Memory B cell (primary cell): ENCODE measurements at regions not wholly inside any gene's neighbourhood (a gene's known extent, or its start where the extent isn't known, plus 50 kb on each side); places are given as distances from the start of the nearest gene placed in this dataset.

ENCODE experiments used
- ATAC-seq: fragments of 150-1000 bp; cut with Tn5 transposase; 2 replicates; pipeline ENCODE4 v1.10.0; 2021; ENCODE audit warnings: low read depth, mild to moderate bottlenecking, moderate library complexity
- DNase-seq, 2 donors: peaks; one replicate each; pipeline ENCODE4 v3.0.0; 2022; ENCODE audit warnings: low spot score in 2 of 2
- H3K27ac Mint-ChIP-seq: one replicate; pipeline ENCODE4 v1.8.0; 2022; ENCODE audit warnings: mild to moderate bottlenecking, moderate library complexity, mixed read lengths
- H3K27me3 Mint-ChIP-seq: one replicate; pipeline ENCODE4 v1.8.0; 2022; ENCODE audit warnings: mixed read lengths
- H3K36me3 Mint-ChIP-seq: one replicate; pipeline ENCODE4 v1.8.0; 2022; ENCODE audit warnings: mild to moderate bottlenecking, mixed read lengths
- H3K4me1 Mint-ChIP-seq: one replicate; pipeline ENCODE4 v1.8.0; 2022; ENCODE audit warnings: mixed read lengths
- H3K4me3 Mint-ChIP-seq: one replicate; pipeline ENCODE4 v1.8.0; 2022; ENCODE audit warnings: mild to moderate bottlenecking, moderate library complexity, mixed read lengths
- H3K9me3 Mint-ChIP-seq: one replicate; pipeline ENCODE4 v1.8.0; 2022; ENCODE audit warnings: mixed read lengths

DNA sequence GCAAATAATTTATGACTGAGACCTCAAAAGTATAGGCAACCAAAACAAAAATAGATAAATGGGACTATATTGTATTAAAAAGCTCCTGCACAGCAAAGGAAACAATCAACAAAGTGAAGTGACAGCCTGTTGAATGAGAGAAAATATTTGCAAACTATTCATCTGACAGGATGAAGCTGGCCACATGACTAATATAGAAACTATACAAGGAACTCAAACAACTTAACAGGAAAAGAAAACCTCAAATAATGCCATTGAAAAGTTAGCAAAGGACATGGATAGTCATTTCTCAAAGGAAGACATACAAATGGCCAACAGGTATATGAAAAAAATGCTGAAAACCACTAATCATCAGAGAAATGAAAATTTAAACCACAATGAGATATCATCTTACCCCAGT is 245.1 kb downstream of the STK31 start:
- no peak for ATAC-seq
- Mint-ChIP-seq H3K4me1 (no peaks in the 10 kb centered on the region), H3K4me3 (no peak overlapping the region), H3K36me3 (no peaks in the 10 kb centered on the region), H3K27me3 (no peaks in the 10 kb centered on the region), H3K27ac (no peak overlapping the region), H3K9me3 (peaks cover 4% of the 10 kb centered on the region)
- DNase-seq, result no peak

DNA sequence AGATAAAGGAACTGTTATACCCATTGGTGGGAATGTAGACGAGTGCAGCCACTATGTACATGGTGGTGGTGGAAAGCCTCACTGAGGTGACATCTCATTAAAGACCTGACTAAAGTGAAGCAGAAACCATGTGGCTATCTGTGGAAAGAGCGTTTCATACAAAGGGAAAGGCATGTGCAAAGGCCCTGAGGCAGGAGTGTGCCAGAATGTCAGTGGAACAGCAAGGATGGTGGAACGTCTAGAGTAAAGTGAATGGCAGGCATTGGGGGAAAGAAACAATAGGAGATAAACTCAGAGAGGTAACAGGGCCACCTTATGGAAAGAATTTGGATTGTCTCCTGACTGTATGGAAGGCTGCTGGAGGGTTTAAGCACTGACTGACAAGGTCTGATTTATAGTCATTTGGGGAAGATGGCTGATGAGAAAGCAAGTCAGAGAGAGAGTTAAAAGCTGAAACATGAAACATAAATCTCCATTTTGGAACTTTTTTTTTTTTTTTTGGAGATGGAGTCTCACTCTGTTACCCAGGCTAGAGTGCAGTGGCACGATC is 245.7 kb downstream of the STK31 start:
- no peak for DNase-seq

GRCh38 chr7:23956772-23957576 is 247.0 kb downstream of the STK31 start:
- H3K27me3 Mint-ChIP-seq, result peaks cover 2% of the 10 kb centered on the region
- no peaks in the 10 kb centered on the region for H3K36me3 Mint-ChIP-seq
- no peaks in the 10 kb centered on the region for H3K4me1 Mint-ChIP-seq
- ATAC-seq (no peak), DNase-seq (no peak)
- H3K9me3 Mint-ChIP-seq, result peaks cover 3% of the 10 kb centered on the region
- H3K4me3 Mint-ChIP-seq, result no peak overlapping the region
- no peak overlapping the region for H3K27ac Mint-ChIP-seq

More for the DNA sequence above, 245.7 kb downstream of the STK31 start:
- Mint-ChIP-seq H3K36me3 (no peaks in the 10 kb centered on the region), H3K4me1 (no peaks in the 10 kb centered on the region), H3K27me3 (no peaks in the 10 kb centered on the region), H3K4me3 (no peak overlapping the region), H3K27ac (no peak overlapping the region), H3K9me3 (peaks cover 3% of the 10 kb centered on the region)
- no peak for ATAC-seq

- H3K36me3 Mint-ChIP-seq, result no peaks in the 10 kb centered on the region
- no peaks in the 10 kb centered on the region for H3K4me1 Mint-ChIP-seq
- peaks cover 3% of the 10 kb centered on the region for H3K9me3 Mint-ChIP-seq
- H3K27me3 Mint-ChIP-seq, result peaks cover 2% of the 10 kb centered on the region
- no peak for ATAC-seq
- no peak overlapping the region for H3K4me3 Mint-ChIP-seq
- DNase-seq, result no peak
- H3K27ac Mint-ChIP-seq, result no peak overlapping the region
Observed at GRCh38 chr7:23959821-23960220, 249.8 kb downstream of the STK31 start.

GRCh38 chr7:23960361-23960760 is 250.3 kb downstream of the STK31 start:
- no peak for DNase-seq
- no peak overlapping the region for H3K4me3 Mint-ChIP-seq
- no peak overlapping the region for H3K27ac Mint-ChIP-seq
- H3K4me1 Mint-ChIP-seq, result no peaks in the 10 kb centered on the region
- ATAC-seq, result no peak
- peaks cover 2% of the 10 kb centered on the region for H3K27me3 Mint-ChIP-seq
- H3K36me3 Mint-ChIP-seq, result no peaks in the 10 kb centered on the region
- H3K9me3 Mint-ChIP-seq, result peaks cover 3% of the 10 kb centered on the region

- Mint-ChIP-seq H3K27me3 (peaks cover 4% of the 10 kb centered on the region), H3K9me3 (peaks cover 2% of the 10 kb centered on the region), H3K4me1 (no peaks in the 10 kb centered on the region), H3K36me3 (no peaks in the 10 kb centered on the region), H3K27ac (no peak overlapping the region), H3K4me3 (no peak overlapping the region)
- ATAC-seq (no peak), DNase-seq (no peak)
Observed at GRCh38 chr7:23963461-23964165, 253.6 kb downstream of the STK31 start.

DNA sequence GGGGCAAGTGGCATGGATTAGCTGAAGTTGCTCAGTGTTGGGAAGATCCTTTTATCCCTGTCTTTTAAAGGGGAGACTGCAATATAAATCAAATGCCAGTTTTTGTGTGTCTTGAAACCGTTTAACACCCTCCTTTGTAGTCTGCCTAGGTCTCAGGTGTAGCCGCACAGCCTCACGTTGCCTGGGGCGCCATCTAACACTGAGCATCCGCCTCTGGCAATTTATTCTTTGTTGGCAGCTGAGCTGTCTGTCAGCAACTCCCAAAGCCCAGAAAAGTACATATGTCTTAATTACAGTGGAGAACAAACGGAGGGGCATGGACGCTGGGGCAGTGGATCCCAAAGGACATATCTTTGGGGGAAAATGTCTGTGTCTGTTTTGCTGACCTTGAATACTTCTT is 254.7 kb downstream of the STK31 start:
- Mint-ChIP-seq H3K4me1 (no peaks in the 10 kb centered on the region), H3K9me3 (peaks cover 2% of the 10 kb centered on the region), H3K27me3 (peaks cover 4% of the 10 kb centered on the region), H3K27ac (no peak overlapping the region), H3K4me3 (no peak overlapping the region), H3K36me3 (no peaks in the 10 kb centered on the region)
- DNase-seq (no peak), ATAC-seq (no peak)

GRCh38 chr7:23965296-23965695 is 255.3 kb downstream of the STK31 start:
- Mint-ChIP-seq H3K36me3 (no peaks in the 10 kb centered on the region), H3K4me1 (no peaks in the 10 kb centered on the region), H3K27me3 (peaks cover 4% of the 10 kb centered on the region), H3K9me3 (peaks cover 2% of the 10 kb centered on the region), H3K27ac (no peak overlapping the region), H3K4me3 (no peak overlapping the region)
- ATAC-seq (no peak), DNase-seq (no peak)

DNA sequence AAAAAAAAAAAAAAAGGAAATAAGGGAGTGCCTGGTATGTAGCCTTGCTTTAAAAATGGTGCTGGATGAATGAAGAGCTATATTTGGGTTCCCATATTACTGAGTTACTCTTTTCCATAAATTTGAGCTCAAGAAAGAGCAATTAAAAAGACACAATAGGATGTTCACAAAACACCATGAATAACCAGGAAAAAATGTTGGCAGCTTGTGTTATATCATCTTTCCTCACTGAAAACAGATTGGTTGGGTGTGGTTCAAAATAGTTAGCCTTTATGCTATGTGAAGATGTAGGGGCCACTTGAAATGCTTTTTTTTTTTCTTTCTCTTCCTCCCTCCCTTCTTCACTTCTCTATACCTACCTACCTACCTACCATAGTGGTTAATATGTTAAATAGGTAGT is 256.9 kb downstream of the STK31 start:
- H3K36me3 Mint-ChIP-seq, result no peaks in the 10 kb centered on the region
- H3K27ac Mint-ChIP-seq, result no peak overlapping the region
- peaks cover 2% of the 10 kb centered on the region for H3K27me3 Mint-ChIP-seq
- no peak overlapping the region for H3K4me3 Mint-ChIP-seq
- no peak for DNase-seq
- H3K4me1 Mint-ChIP-seq, result no peaks in the 10 kb centered on the region
- peaks cover 2% of the 10 kb centered on the region for H3K9me3 Mint-ChIP-seq
- ATAC-seq, result no peak

DNA sequence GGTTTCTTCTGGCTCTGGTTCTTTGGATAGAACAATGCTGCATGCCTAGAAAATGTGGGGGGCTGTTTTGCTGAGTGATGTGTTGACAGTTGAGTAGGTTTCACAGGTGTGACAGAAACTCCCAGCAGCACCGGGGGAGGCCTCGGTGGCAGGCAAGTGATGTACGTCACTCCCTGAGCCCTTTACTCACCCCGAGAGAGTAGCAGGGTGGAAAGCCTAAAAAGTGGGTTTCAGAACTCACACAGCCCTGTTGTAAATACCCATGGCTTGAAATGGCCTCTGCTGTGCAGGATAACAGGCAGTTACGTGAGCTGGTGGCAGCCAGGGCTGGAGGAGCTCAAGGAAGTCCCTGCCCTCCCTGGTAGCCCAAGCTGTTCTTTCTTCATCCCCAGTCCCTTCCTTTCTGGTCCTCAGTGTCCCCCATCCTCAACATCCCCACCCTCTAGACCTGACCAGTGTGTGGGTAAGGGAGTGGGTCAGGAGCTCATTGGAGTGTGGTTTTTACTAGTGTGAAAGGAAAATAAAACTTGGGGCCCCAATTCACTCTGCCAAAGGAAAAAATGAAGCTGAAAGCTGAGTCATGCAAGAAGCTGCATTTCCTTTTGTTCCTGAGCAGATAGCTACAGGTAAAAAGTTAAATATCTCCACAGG is 258.1 kb downstream of the STK31 start:
- Mint-ChIP-seq H3K9me3 (peaks cover 2% of the 10 kb centered on the region), H3K36me3 (no peaks in the 10 kb centered on the region), H3K4me1 (no peaks in the 10 kb centered on the region), H3K4me3 (no peak overlapping the region), H3K27me3 (peaks cover 2% of the 10 kb centered on the region), H3K27ac (no peak overlapping the region)
- ATAC-seq (no peak), DNase-seq (no peak)

GRCh38 chr7:23968791-23969190 is 258.8 kb downstream of the STK31 start:
- no peaks in the 10 kb centered on the region for H3K36me3 Mint-ChIP-seq
- no peak overlapping the region for H3K27ac Mint-ChIP-seq
- H3K9me3 Mint-ChIP-seq, result peaks cover 2% of the 10 kb centered on the region
- H3K27me3 Mint-ChIP-seq, result peaks cover 2% of the 10 kb centered on the region
- ATAC-seq (no peak), DNase-seq (no peak)
- H3K4me3 Mint-ChIP-seq, result no peak overlapping the region
- no peaks in the 10 kb centered on the region for H3K4me1 Mint-ChIP-seq

- H3K4me3 Mint-ChIP-seq, result no peak overlapping the region
- DNase-seq, result no peak
- H3K27me3 Mint-ChIP-seq, result peaks cover 2% of the 10 kb centered on the region
- H3K9me3 Mint-ChIP-seq, result peaks cover 2% of the 10 kb centered on the region
- H3K4me1 Mint-ChIP-seq, result no peaks in the 10 kb centered on the region
- ATAC-seq, result no peak
- no peaks in the 10 kb centered on the region for H3K36me3 Mint-ChIP-seq
- H3K27ac Mint-ChIP-seq, result no peak overlapping the region
Observed at GRCh38 chr7:23969443-23969842, 259.4 kb downstream of the STK31 start.

DNA sequence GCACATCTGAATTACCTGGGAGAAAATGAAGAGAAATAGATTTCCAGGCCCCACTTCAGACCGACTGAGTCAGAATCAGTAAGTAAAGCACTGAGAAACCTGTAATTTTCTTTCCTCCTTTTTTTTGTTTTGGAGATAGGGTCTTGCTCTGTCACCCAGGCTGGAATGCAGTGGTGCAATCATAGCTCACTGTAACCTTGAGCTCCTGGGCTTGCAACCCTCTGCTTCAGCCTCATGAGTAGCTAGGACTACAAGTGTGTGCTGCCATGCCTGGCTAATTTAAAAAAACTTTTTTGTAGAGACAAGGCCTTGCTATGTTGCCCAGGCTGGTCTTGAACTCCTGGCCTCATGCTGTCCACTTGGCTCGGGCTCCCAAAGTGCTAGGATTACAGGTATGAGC is 260.2 kb downstream of the STK31 start:
- Mint-ChIP-seq H3K27me3 (peaks cover 2% of the 10 kb centered on the region), H3K36me3 (no peaks in the 10 kb centered on the region), H3K4me1 (no peaks in the 10 kb centered on the region), H3K9me3 (peaks cover 2% of the 10 kb centered on the region), H3K27ac (no peak overlapping the region), H3K4me3 (no peak overlapping the region)
- DNase-seq (no peak), ATAC-seq (no peak)

DNA sequence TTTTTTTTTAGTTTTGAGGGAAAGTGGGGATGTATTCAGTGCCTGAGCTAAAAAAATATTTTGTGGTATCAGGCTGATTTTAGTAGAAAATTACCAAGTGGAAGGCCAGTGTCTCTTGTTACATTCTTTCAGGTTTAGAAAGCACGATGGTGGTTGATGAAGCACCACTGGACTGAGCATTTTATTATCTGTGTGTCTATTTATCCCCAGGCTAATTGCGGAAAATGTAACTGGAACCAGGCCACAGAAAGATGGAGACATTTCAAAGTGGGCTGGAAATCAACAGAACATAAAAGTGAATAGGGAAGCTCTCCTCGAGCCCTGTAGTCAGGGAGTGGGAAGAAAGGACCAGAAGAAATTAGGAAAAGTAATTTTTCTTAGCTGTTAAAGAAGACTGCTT is 261.0 kb downstream of the STK31 start:
- H3K27me3 Mint-ChIP-seq, result peaks cover 2% of the 10 kb centered on the region
- no peak for ATAC-seq
- no peaks in the 10 kb centered on the region for H3K4me1 Mint-ChIP-seq
- no peaks in the 10 kb centered on the region for H3K36me3 Mint-ChIP-seq
- H3K9me3 Mint-ChIP-seq, result peaks cover 2% of the 10 kb centered on the region
- H3K4me3 Mint-ChIP-seq, result no peak overlapping the region
- no peak for DNase-seq
- H3K27ac Mint-ChIP-seq, result no peak overlapping the region
